ENCODE measurements at regions not wholly inside any gene's neighbourhood (a gene's known extent, or its start where the extent isn't known, plus 50 kb on each side); places are given as distances from the start of the nearest gene placed in this dataset.

DNA sequence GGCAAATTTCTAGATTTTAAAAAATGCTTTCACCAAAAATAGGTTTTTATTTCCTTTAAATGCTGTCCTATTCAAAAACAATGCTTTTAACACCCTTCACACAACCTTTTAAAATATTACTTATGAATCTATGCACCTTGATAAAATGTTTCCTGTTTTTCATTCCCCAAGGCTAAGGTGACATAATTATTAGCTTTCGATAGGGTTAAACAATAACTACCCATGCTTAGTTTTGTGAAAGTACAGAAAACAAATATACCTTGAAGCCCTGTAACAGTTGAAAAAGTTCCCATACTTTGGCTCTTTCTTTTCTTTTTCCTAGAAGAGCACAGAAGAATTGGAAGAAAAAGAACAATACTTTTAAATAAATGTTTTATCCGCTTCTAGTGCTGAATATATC, 54.9 kb upstream of the ITPRID2 start:
- TF ChIP-seq CTCF (IDR thresholded peaks at IDR 0.05) (no peak), POLR2AphosphoS5 (IDR thresholded peaks at IDR 0.05) (no peak)
